Sigmoid colon (tissue), 4 donors: ENCODE measurements at regions not wholly inside any gene's neighbourhood (a gene's known extent, or its start where the extent isn't known, plus 50 kb on each side); places are given as distances from the start of the nearest gene placed in this dataset.

Experiments used
- CTCF ChIP-seq, 4 experiments: fragments of 450-650 bp in 3 of 4; fragments of 200-600 bp in 1 of 4; IDR thresholded peaks; one replicate each; pipeline ENCODE4 v1.5.1; 2016 to 2019; ENCODE audit warnings: antibody characterized with exemption in 4 of 4, mild to moderate bottlenecking in 3 of 4, moderate library complexity in 2 of 4
- POLR2A ChIP-seq, 2 donors: fragments of 450-650 bp; IDR thresholded peaks; one replicate each; pipeline ENCODE4 v1.6.1; 2016; ENCODE audit warnings: antibody characterized with exemption in 2 of 2, mild to moderate bottlenecking in 2 of 2, moderate library complexity in 2 of 2
- POLR2AphosphoS5 ChIP-seq, 4 donors: sonication (generic); formaldehyde crosslinking; IDR thresholded peaks; one replicate each; pipeline ENCODE4 v1.6.1; 2017; ENCODE audit warnings: antibody characterized with exemption in 4 of 4

DNA sequence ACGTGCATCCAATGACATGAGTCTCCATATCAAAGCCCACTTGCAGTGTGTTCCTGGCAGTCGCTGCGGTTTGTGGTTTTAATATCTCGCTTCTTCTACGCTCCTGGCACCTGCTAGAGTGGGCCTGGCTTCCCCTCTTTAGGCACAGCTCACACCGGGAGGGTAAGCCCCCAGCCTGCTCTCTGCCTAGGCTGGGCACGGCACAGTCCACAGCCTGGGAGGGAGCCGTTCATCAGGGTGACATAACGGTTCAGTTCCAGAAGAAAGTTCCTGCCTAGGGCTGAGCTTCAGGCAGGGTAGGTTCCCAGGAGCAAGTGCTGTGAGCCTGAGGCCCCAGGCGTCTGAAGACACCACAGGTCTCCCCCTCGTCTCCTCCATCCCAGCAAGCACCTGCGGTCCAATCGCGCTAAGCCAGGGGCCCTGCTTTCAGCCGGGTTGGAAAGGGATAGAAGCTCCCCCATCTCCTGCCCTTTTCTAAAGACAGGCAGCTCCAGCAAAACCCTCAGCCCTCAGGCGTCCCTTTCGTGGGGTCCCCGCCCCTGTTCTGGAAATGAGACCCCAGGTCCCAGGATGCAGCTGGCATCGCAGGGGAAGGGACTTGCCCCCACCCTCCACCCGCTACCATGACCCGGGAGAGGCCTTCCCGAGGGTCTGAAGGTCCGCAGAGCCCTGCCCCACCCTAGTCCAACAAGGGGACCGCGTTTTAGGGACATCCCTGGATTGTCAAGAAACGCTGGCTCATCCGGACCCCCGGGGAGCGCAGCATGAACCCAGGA, 121.6 kb upstream of the ZNF507 start:
- TF ChIP-seq POLR2AphosphoS5 (IDR thresholded peaks at IDR 0.05) (no peak), POLR2A (IDR thresholded peaks at IDR 0.05) (no peak), CTCF (IDR thresholded peaks at IDR 0.05) (no peak)
